ENCODE measurements at regions not wholly inside any gene's neighbourhood (a gene's known extent, or its start where the extent isn't known, plus 50 kb on each side); places are given as distances from the start of the nearest gene placed in this dataset.

- no peak overlapping the region for H3K27ac ChIP-seq (ENCODE audit: low read depth, low read length)
- H3K4me1 ChIP-seq (ENCODE audit: control insufficient read depth in 5 of 5, insufficient read depth in 5 of 5, low read length in 5 of 5) = peaks cover 0 to 3% (median 0%) of the 10 kb centered on the region in 5 donors
- H3K36me3 ChIP-seq (ENCODE audit: control insufficient read depth in 5 of 5, insufficient read depth in 5 of 5, low read length in 5 of 5) = no peaks in the 10 kb centered on the region
- H3K4me3 ChIP-seq (ENCODE audit: low read depth in 1 of 5, low read length in 5 of 5) = no peak overlapping the region
- no peak overlapping the region for H3K9ac ChIP-seq (ENCODE audit: low read length in 5 of 5)
- no peaks in the 10 kb centered on the region for H3K9me3 ChIP-seq (ENCODE audit: control insufficient read depth in 5 of 5, low read length in 5 of 5)
- no peaks in the 10 kb centered on the region for H3K27me3 ChIP-seq (ENCODE audit: control insufficient read depth in 5 of 5, insufficient read depth in 4 of 5, low read length in 5 of 5)
Observed at GRCh38 chr12:93098077-93098476, 169.0 kb upstream of the EEA1 start.

GRCh38 chr12:93099792-93100191, 170.7 kb upstream of the EEA1 start:
- no peaks in the 10 kb centered on the region for H3K36me3 ChIP-seq (ENCODE audit: control insufficient read depth in 5 of 5, insufficient read depth in 5 of 5, low read length in 5 of 5)
- H3K27ac ChIP-seq (ENCODE audit: low read depth, low read length) = no peak overlapping the region
- no peak overlapping the region for H3K4me3 ChIP-seq (ENCODE audit: low read depth in 1 of 5, low read length in 5 of 5)

GRCh38 chr12:93100610-93101009, 171.5 kb upstream of the EEA1 start:
- Histone ChIP-seq H3K9me3 (ENCODE audit: control insufficient read depth in 5 of 5, low read length in 5 of 5) (no peaks in the 10 kb centered on the region), H3K4me1 (ENCODE audit: control insufficient read depth in 5 of 5, insufficient read depth in 5 of 5, low read length in 5 of 5) (no peaks in the 10 kb centered on the region), H3K4me3 (ENCODE audit: low read depth in 1 of 5, low read length in 5 of 5) (no peak overlapping the region), H3K27me3 (ENCODE audit: control insufficient read depth in 5 of 5, insufficient read depth in 4 of 5, low read length in 5 of 5) (no peaks in the 10 kb centered on the region), H3K36me3 (ENCODE audit: control insufficient read depth in 5 of 5, insufficient read depth in 5 of 5, low read length in 5 of 5) (no peaks in the 10 kb centered on the region), H3K27ac (ENCODE audit: low read depth, low read length) (no peak overlapping the region), H3K9ac (ENCODE audit: low read length in 5 of 5) (no peak overlapping the region)

More at GRCh38 chr12:93099792-93100191, 170.7 kb upstream of the EEA1 start:
- Histone ChIP-seq H3K4me1 (ENCODE audit: control insufficient read depth in 5 of 5, insufficient read depth in 5 of 5, low read length in 5 of 5) (no peaks in the 10 kb centered on the region), H3K27me3 (ENCODE audit: control insufficient read depth in 5 of 5, insufficient read depth in 4 of 5, low read length in 5 of 5) (no peaks in the 10 kb centered on the region), H3K9me3 (ENCODE audit: control insufficient read depth in 5 of 5, low read length in 5 of 5) (no peaks in the 10 kb centered on the region), H3K9ac (ENCODE audit: low read length in 5 of 5) (no peak overlapping the region)

- Histone ChIP-seq H3K4me1 (ENCODE audit: control insufficient read depth in 5 of 5, insufficient read depth in 5 of 5, low read length in 5 of 5) (no peaks in the 10 kb centered on the region), H3K27ac (ENCODE audit: low read depth, low read length) (no peak overlapping the region)
Observed at GRCh38 chr12:93101367-93101766, 172.3 kb upstream of the EEA1 start.

GRCh38 chr12:93102312-93102711, 173.2 kb upstream of the EEA1 start:
- no peak overlapping the region for H3K27ac ChIP-seq (ENCODE audit: low read depth, low read length)
- H3K4me3 ChIP-seq (ENCODE audit: low read depth in 1 of 5, low read length in 5 of 5) = no peak overlapping the region
- H3K27me3 ChIP-seq (ENCODE audit: control insufficient read depth in 5 of 5, insufficient read depth in 4 of 5, low read length in 5 of 5) = no peaks in the 10 kb centered on the region
- no peaks in the 10 kb centered on the region for H3K36me3 ChIP-seq (ENCODE audit: control insufficient read depth in 5 of 5, insufficient read depth in 5 of 5, low read length in 5 of 5)
- H3K4me1 ChIP-seq (ENCODE audit: control insufficient read depth in 5 of 5, insufficient read depth in 5 of 5, low read length in 5 of 5) = no peaks in the 10 kb centered on the region
- no peak overlapping the region for H3K9ac ChIP-seq (ENCODE audit: low read length in 5 of 5)
- no peaks in the 10 kb centered on the region for H3K9me3 ChIP-seq (ENCODE audit: control insufficient read depth in 5 of 5, low read length in 5 of 5)

More at GRCh38 chr12:93101367-93101766, 172.3 kb upstream of the EEA1 start:
- Histone ChIP-seq H3K27me3 (ENCODE audit: control insufficient read depth in 5 of 5, insufficient read depth in 4 of 5, low read length in 5 of 5) (no peaks in the 10 kb centered on the region), H3K4me3 (ENCODE audit: low read depth in 1 of 5, low read length in 5 of 5) (no peak overlapping the region), H3K36me3 (ENCODE audit: control insufficient read depth in 5 of 5, insufficient read depth in 5 of 5, low read length in 5 of 5) (no peaks in the 10 kb centered on the region), H3K9me3 (ENCODE audit: control insufficient read depth in 5 of 5, low read length in 5 of 5) (no peaks in the 10 kb centered on the region), H3K9ac (ENCODE audit: low read length in 5 of 5) (no peak overlapping the region)

- no peaks in the 10 kb centered on the region for H3K27me3 ChIP-seq (ENCODE audit: control insufficient read depth in 5 of 5, insufficient read depth in 4 of 5, low read length in 5 of 5)
- no peak overlapping the region for H3K27ac ChIP-seq (ENCODE audit: low read depth, low read length)
- no peak overlapping the region for H3K9ac ChIP-seq (ENCODE audit: low read length in 5 of 5)
- no peak overlapping the region for H3K4me3 ChIP-seq (ENCODE audit: low read depth in 1 of 5, low read length in 5 of 5)
- H3K4me1 ChIP-seq (ENCODE audit: control insufficient read depth in 5 of 5, insufficient read depth in 5 of 5, low read length in 5 of 5) = no peaks in the 10 kb centered on the region
- no peaks in the 10 kb centered on the region for H3K36me3 ChIP-seq (ENCODE audit: control insufficient read depth in 5 of 5, insufficient read depth in 5 of 5, low read length in 5 of 5)
- no peaks in the 10 kb centered on the region for H3K9me3 ChIP-seq (ENCODE audit: control insufficient read depth in 5 of 5, low read length in 5 of 5)
Observed at GRCh38 chr12:93102744-93103143, 173.6 kb upstream of the EEA1 start.

- Histone ChIP-seq H3K9ac (ENCODE audit: low read length in 5 of 5) (no peak overlapping the region), H3K27ac (ENCODE audit: low read depth, low read length) (no peak overlapping the region), H3K4me1 (ENCODE audit: control insufficient read depth in 5 of 5, insufficient read depth in 5 of 5, low read length in 5 of 5) (no peaks in the 10 kb centered on the region), H3K27me3 (ENCODE audit: control insufficient read depth in 5 of 5, insufficient read depth in 4 of 5, low read length in 5 of 5) (no peaks in the 10 kb centered on the region), H3K36me3 (ENCODE audit: control insufficient read depth in 5 of 5, insufficient read depth in 5 of 5, low read length in 5 of 5) (no peaks in the 10 kb centered on the region), H3K9me3 (ENCODE audit: control insufficient read depth in 5 of 5, low read length in 5 of 5) (no peaks in the 10 kb centered on the region), H3K4me3 (ENCODE audit: low read depth in 1 of 5, low read length in 5 of 5) (no peak overlapping the region)
Observed at GRCh38 chr12:93103154-93103553, 174.1 kb upstream of the EEA1 start.

GRCh38 chr12:93104535-93104934, 175.4 kb upstream of the EEA1 start:
- Histone ChIP-seq H3K27ac (ENCODE audit: low read depth, low read length) (no peak overlapping the region), H3K9ac (ENCODE audit: low read length in 5 of 5) (no peak overlapping the region), H3K4me1 (ENCODE audit: control insufficient read depth in 5 of 5, insufficient read depth in 5 of 5, low read length in 5 of 5) (no peaks in the 10 kb centered on the region), H3K27me3 (ENCODE audit: control insufficient read depth in 5 of 5, insufficient read depth in 4 of 5, low read length in 5 of 5) (no peaks in the 10 kb centered on the region), H3K9me3 (ENCODE audit: control insufficient read depth in 5 of 5, low read length in 5 of 5) (no peaks in the 10 kb centered on the region), H3K36me3 (ENCODE audit: control insufficient read depth in 5 of 5, insufficient read depth in 5 of 5, low read length in 5 of 5) (no peaks in the 10 kb centered on the region), H3K4me3 (ENCODE audit: low read depth in 1 of 5, low read length in 5 of 5) (no peak overlapping the region)

- H3K4me1 ChIP-seq (ENCODE audit: control insufficient read depth in 5 of 5, insufficient read depth in 5 of 5, low read length in 5 of 5) = peaks cover 0 to 6% (median 0%) of the 10 kb centered on the region in 5 donors
- no peak overlapping the region for H3K9ac ChIP-seq (ENCODE audit: low read length in 5 of 5)
- H3K27me3 ChIP-seq (ENCODE audit: control insufficient read depth in 5 of 5, insufficient read depth in 4 of 5, low read length in 5 of 5) = no peaks in the 10 kb centered on the region
- no peaks in the 10 kb centered on the region for H3K36me3 ChIP-seq (ENCODE audit: control insufficient read depth in 5 of 5, insufficient read depth in 5 of 5, low read length in 5 of 5)
- no peak overlapping the region for H3K27ac ChIP-seq (ENCODE audit: low read depth, low read length)
- no peak overlapping the region for H3K4me3 ChIP-seq (ENCODE audit: low read depth in 1 of 5, low read length in 5 of 5)
- H3K9me3 ChIP-seq (ENCODE audit: control insufficient read depth in 5 of 5, low read length in 5 of 5) = no peaks in the 10 kb centered on the region
Observed at GRCh38 chr12:93106910-93107309, 177.8 kb upstream of the EEA1 start.

- no peak overlapping the region for H3K4me3 ChIP-seq (ENCODE audit: low read depth in 1 of 5, low read length in 5 of 5)
- no peaks in the 10 kb centered on the region for H3K9me3 ChIP-seq (ENCODE audit: control insufficient read depth in 5 of 5, low read length in 5 of 5)
- H3K36me3 ChIP-seq (ENCODE audit: control insufficient read depth in 5 of 5, insufficient read depth in 5 of 5, low read length in 5 of 5) = no peaks in the 10 kb centered on the region
- H3K27me3 ChIP-seq (ENCODE audit: control insufficient read depth in 5 of 5, insufficient read depth in 4 of 5, low read length in 5 of 5) = no peaks in the 10 kb centered on the region
- H3K9ac ChIP-seq (ENCODE audit: low read length in 5 of 5) = no peak overlapping the region
- H3K27ac ChIP-seq (ENCODE audit: low read depth, low read length) = no peak overlapping the region
- peaks cover 0 to 10% (median 0%) of the 10 kb centered on the region in 5 donors for H3K4me1 ChIP-seq (ENCODE audit: control insufficient read depth in 5 of 5, insufficient read depth in 5 of 5, low read length in 5 of 5)
Observed at GRCh38 chr12:93107514-93108312, 178.6 kb upstream of the EEA1 start.
